ENCODE measurements at regions not wholly inside any gene's neighbourhood (a gene's known extent, or its start where the extent isn't known, plus 50 kb on each side); places are given as distances from the start of the nearest gene placed in this dataset.
"Not testable (repeated sequence)": the region's sequence is repeated elsewhere in the genome, so short reads cannot be mapped to it uniquely, and the experiment has no call there.

GRCh38 chr10:128178302-128178958 is 52.2 kb upstream of the MKI67 start:
- no peak for DNase-seq

DNA sequence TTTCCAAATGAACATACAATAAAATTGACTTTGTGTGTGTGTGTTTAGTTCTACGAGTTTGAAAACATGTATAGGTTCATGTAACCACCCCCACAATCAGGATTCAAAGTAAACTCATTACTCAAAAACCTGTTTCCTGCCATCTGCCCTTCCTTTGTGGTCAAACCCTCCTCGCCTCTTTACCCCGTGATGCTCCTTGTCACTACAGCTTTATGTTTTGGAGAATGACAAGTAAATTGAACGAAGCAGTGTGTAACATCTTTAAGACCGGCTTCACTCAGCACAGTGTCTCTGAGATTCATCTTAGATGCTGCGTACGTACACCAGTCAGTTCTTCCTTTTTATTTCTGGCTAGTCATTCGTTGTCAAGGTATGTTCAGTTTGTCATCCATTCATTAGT is 54.6 kb upstream of the MKI67 start:
- DNase-seq: no peak

- DNase-seq: no peak
Observed at GRCh38 chr10:128185627-128186026, 59.4 kb upstream of the MKI67 start.

GRCh38 chr10:128186959-128187787 is 61.0 kb upstream of the MKI67 start:
- no peak for DNase-seq

DNA sequence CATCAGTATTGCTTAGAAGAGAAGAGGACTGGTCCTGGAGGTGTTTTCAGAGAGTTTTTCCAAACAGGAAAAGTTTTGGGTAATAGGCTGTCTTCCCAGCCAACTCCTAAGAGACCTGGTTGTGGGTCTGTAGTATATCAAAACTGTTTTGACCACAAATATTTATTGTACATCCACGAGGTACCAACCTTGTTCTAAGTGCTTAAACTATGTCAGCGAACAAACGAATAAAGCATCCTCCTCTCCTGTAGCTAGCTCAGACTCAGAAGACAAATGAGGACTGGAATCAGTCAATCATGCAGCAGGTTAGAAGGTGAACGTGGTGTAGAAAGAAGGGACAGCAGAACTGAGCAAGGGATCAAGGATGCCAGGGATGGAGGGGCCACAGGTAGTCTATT is 61.6 kb upstream of the MKI67 start:
- no peak for DNase-seq

- no peak for DNase-seq
Observed at GRCh38 chr10:128189176-128189575, 63.0 kb upstream of the MKI67 start.

DNA sequence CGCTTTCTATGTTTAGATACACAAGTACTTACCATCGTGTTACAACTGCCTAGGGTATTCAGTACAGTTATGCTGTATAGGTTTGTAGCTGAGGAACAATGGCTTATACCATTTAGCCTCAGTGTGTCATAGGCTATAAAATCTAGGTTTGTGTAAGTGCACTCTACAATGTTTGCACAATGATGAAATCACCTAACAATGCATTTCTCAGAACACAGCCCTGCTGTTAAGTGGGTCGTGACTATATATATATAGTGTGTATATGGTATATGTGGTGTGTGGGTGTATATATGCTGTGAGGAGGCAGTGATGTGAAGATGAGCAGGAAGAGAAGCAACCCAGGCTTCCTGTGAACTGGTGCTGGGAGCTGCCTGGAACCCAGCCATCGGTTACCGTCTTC is 65.6 kb upstream of the MKI67 start:
- DNase-seq: no peak

DNA sequence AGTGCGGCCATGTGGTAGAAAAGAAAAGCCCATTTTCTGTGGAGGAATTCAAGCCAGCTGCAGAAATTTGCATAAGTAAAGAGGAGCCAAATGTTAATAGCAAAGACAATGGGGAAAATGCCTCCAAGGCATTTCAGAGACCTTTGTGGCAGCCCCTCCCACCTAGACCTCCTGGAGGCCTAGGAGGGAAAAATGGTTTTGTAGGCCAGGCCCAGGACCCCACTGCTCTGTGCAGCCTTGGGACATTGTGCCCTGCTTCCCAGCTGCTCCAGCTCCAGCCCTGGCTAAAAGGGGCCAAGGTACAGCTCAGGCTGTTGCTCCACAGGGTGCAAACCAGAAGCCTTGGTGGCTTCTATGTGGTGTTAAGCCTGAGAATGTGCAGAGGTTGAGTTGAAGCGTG is 75.6 kb upstream of the MKI67 start:
- DNase-seq: not testable (repeated sequence)

DNA sequence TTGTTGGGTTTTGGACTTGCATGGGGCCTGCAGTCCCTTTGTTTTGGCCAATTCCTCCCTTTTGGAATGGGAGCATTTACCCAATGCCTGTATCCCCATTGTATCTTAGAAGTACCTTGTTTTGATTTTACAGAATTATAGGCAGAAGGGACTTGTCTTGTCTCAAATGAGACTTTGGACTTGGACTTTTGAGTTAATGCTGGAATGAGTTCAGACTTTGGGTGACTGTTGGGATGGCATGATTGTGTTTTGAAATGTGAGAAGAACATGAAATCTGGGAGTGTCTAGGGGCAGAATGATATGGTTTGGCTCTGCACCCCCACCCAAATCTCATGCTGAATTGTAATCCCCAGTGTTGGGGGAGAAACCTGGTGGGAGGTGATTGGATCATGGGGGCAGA is 76.8 kb upstream of the MKI67 start:
- no peak for DNase-seq

DNA sequence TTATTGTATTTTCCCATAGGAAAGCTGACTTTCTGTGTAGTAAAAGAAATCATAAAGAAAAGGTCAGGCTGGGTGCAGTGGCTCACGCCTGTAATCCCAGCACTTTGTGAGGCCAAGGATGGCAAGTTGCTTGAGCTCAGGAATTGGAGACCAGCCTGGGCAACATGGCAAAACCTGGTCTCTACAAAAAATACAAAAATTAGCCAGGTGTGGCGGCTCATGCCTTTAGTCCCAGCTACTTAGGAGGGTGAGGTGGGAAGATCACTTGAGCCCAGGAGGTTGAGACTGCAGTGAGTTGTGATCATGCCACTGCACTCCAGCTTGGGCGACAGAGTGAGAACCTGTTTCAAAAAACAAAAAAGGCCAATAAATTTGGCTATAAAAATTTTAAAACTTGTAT is 79.4 kb upstream of the MKI67 start:
- not testable (repeated sequence) for DNase-seq

- no peak for DNase-seq
Observed at GRCh38 chr10:128206676-128207075, 80.5 kb upstream of the MKI67 start.

GRCh38 chr10:128209862-128210214 is 83.6 kb upstream of the MKI67 start:
- DNase-seq: no peak

GRCh38 chr10:128210215-128211063 is 84.2 kb upstream of the MKI67 start:
- no peak for DNase-seq

GRCh38 chr10:128211064-128211504 is 84.9 kb upstream of the MKI67 start:
- DNase-seq: no peak

GRCh38 chr10:128211953-128212727 is 85.9 kb upstream of the MKI67 start:
- peak; percentile 14 for DNase-seq

- DNase-seq: no peak
Observed at GRCh38 chr10:128213156-128213555, 86.9 kb upstream of the MKI67 start.

GRCh38 chr10:128215733-128216132 is 89.5 kb upstream of the MKI67 start:
- DNase-seq: no peak

DNA sequence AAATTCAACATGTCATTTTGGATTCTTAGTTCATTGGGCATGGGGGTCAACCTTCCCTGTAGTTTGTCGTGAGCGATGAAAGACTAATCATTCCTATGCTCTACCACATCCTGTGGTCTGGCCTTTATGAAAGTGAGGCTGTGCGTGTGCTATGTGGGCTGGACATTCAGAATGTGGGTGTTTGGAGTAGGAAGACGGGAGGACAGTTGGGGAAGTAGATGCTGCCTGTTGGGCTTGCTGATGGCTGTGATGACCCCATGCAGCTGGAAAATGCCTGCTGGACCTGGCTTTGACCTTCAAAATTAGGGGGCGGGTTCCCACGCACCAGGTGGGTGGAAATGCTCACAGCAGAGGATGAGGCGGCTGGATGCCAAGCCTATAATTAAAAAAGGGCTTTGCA is 90.9 kb upstream of the MKI67 start:
- no peak for DNase-seq

- DNase-seq: no peak
Observed at GRCh38 chr10:128218161-128218560, 91.9 kb upstream of the MKI67 start.

GRCh38 chr10:128219295-128219694 is 93.1 kb upstream of the MKI67 start:
- no peak for DNase-seq

DNA sequence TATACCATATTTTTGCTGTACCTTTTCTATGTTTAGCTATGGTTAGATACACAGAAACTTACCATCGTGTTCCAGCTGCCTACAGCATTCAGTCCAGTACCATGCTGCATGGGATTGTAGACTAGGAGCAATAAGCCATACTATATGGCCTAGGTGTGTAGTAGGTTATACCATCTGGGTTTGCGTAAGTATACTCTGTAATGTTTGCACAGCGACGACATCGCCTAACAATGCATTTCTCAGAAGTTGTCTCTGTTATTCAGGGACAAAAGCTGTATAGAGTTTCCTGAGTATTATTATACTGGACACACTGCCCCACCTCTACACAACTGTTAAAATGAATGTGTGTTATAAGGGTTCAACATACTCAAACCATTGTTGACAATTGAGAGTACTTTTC is 93.8 kb upstream of the MKI67 start:
- no peak for DNase-seq

DNA sequence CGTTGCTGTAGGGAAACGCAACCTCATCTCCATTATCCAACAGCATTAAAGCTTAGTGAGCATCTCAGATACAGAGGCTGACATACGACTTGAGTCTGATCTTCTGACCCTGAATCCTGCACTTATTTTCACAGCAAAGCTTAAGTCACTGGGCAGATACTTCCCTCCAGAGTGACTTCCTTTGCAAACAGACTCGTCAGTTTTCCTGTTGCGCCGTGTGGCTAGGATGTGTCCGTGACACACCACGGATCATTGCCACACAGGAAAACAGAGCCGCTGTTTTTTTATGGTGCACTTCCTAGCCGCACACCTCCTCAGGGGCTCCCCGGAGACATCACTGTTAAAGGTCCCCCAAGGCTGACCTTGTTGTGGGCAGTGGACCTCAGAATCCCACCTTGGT is 94.9 kb upstream of the MKI67 start:
- DNase-seq: no peak

DNA sequence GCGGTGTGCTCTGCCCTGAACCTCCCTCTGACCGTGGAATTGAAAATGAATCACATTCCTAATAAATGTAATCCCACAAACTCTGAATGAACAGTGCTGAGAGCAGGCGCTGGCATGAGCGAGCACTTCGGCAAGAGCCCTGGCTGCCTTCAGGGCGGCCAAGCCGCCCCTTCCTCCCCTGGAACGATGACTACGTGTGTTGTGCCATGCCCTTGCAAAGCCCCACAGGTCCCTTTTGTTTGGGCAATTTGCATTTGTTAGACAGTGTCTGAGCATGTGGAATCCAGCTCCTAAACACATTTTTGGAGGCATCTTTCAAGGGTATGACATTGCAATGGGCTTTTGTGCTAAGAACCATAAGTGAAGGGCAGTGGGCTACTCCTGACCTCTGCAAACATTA is 95.6 kb upstream of the MKI67 start:
- DNase-seq: no peak
